Common myeloid progenitor, CD34-positive (primary cell): ENCODE measurements at regions not wholly inside any gene's neighbourhood (a gene's known extent, or its start where the extent isn't known, plus 50 kb on each side); places are given as distances from the start of the nearest gene placed in this dataset.

ENCODE experiments used
- CTCF ChIA-PET: fragments of 350-600 bp; sonication (Branson Sonifier 250); formaldehyde crosslinking; loops from one replicate; lab custom pipeline; 2021; ENCODE audit warnings: antibody characterized with exemption; lab: Charles Lee
- POLR2A ChIA-PET: fragments of 350-600 bp; sonication (Branson Sonifier 250); formaldehyde crosslinking; loops from one replicate; lab custom pipeline; 2021; ENCODE audit warnings: antibody characterized with exemption; lab: Charles Lee
- DNase-seq, 3 donors: peaks; one replicate each; pipeline versions ENCODE4 v3.0.0 to v3.0.0-alpha.2; 2013
- H3K27ac ChIP-seq, 2 experiments: 1 replicate in 1 of 2; 2 replicates in 1 of 2; pipeline ENCODE4 v1.7.0; 2013; ENCODE audit warnings: inconsistent platforms in 2 of 2, low read length in 2 of 2, mild to moderate bottlenecking in 2 of 2, low read depth in 1 of 2, moderate library complexity in 1 of 2; ENCODE audit not compliant: severe bottlenecking in 2 of 2, insufficient read depth in 1 of 2, poor library complexity in 1 of 2
- H3K27me3 ChIP-seq, 5 experiments: replicated peaks in 2 of 5; 1 replicate in 3 of 5; 2 replicates in 2 of 5; pipeline versions ENCODE4 v1.6.1 to v1.7.0; 2013; ENCODE audit warnings: low read length in 4 of 5, mild to moderate bottlenecking in 2 of 5, moderate library complexity in 2 of 5, inconsistent platforms in 1 of 5; ENCODE audit not compliant: insufficient read depth in 5 of 5, control insufficient read depth in 4 of 5
- H3K36me3 ChIP-seq, 4 experiments: 1 replicate in 2 of 4; 2 replicates in 2 of 4; pipeline versions ENCODE4 v1.6.1 to v1.7.0; 2013; ENCODE audit warnings: low read length in 3 of 4, control low read depth in 1 of 4, mild to moderate bottlenecking in 1 of 4; ENCODE audit not compliant: control insufficient read depth in 4 of 4, insufficient read depth in 4 of 4
- H3K4me1 ChIP-seq, 4 experiments: 1 replicate in 3 of 4; 2 replicates in 1 of 4; pipeline versions ENCODE4 v1.6.1 to v1.7.1; 2013; ENCODE audit warnings: low read length in 3 of 4, mild to moderate bottlenecking in 3 of 4, control low read depth in 1 of 4, inconsistent platforms in 1 of 4, moderate library complexity in 1 of 4; ENCODE audit not compliant: control insufficient read depth in 4 of 4, insufficient read depth in 4 of 4; ENCODE audit errors: control extremely low read depth in 1 of 4
- H3K4me3 ChIP-seq, 7 experiments: 1 replicate in 4 of 7; 2 replicates in 3 of 7; pipeline versions ENCODE4 v1.5.1 to v1.7.0; 2013; ENCODE audit warnings: mild to moderate bottlenecking in 7 of 7, low read length in 6 of 7, moderate library complexity in 6 of 7, inconsistent platforms in 2 of 7, low read depth in 2 of 7, control low read depth in 1 of 7; ENCODE audit not compliant: insufficient read depth in 4 of 7, control insufficient read depth in 1 of 7; ENCODE audit errors: extremely low read depth in 1 of 7
- H3K9me3 ChIP-seq, 5 experiments: 1 replicate in 4 of 5; 2 replicates in 1 of 5; pipeline versions ENCODE4 v1.6.1 to v1.7.1; 2013; ENCODE audit warnings: low read length in 4 of 5, mild to moderate bottlenecking in 2 of 5, inconsistent platforms in 1 of 5, low read depth in 1 of 5, moderate library complexity in 1 of 5; ENCODE audit not compliant: control insufficient read depth in 4 of 5, insufficient read depth in 2 of 5; ENCODE audit errors: control extremely low read depth in 1 of 5
- WGBS: methylation state at CpG from one replicate; pipeline ENCODE4 v1.1.5; 2013; ENCODE audit not compliant: insufficient coverage; 5-methylcytosine and 5-hydroxymethylcytosine counted together

- no peak for DNase-seq
- no CpG with 5 or more reads among the region's 2 CpGs for WGBS
- ChIA-PET CTCF (no interaction called here), POLR2A (no interaction called here)
- H3K4me3 ChIP-seq: no peak overlapping the region
- no peaks in the 10 kb centered on the region for H3K4me1 ChIP-seq
- H3K27ac ChIP-seq: no peak overlapping the region
- H3K27me3 ChIP-seq: no peaks in the 10 kb centered on the region
- no peaks in the 10 kb centered on the region for H3K9me3 ChIP-seq
- H3K36me3 ChIP-seq: no peaks in the 10 kb centered on the region
Observed at GRCh38 chr4:57832083-57832482, 721.9 kb upstream of the IGFBP7 start.

GRCh38 chr4:57789666-57790065 lies 679.5 kb upstream of the IGFBP7 start:
- Histone ChIP-seq H3K9me3 (no peaks in the 10 kb centered on the region), H3K4me1 (no peaks in the 10 kb centered on the region), H3K4me3 (no peak overlapping the region), H3K36me3 (no peaks in the 10 kb centered on the region), H3K27ac (no peak overlapping the region), H3K27me3 (no peaks in the 10 kb centered on the region)
- ChIA-PET POLR2A (no interaction called here), CTCF (no interaction called here)
- WGBS: 67% methylated on average over 2 of the region's 2 CpGs
- DNase-seq: no peak

- H3K36me3 ChIP-seq: no peaks in the 10 kb centered on the region
- H3K27ac ChIP-seq: no peak overlapping the region
- POLR2A ChIA-PET: no interaction called here
- H3K4me1 ChIP-seq: no peaks in the 10 kb centered on the region
- no peak overlapping the region for H3K4me3 ChIP-seq
- H3K27me3 ChIP-seq: no peaks in the 10 kb centered on the region
- no CpG with 5 or more reads among the region's 2 CpGs for WGBS
- DNase-seq: no peak
- no peaks in the 10 kb centered on the region for H3K9me3 ChIP-seq
- CTCF ChIA-PET: no interaction called here
Observed at GRCh38 chr4:57777876-57778275, 667.7 kb upstream of the IGFBP7 start.

- 80% methylated on average over 1 of the region's 3 CpGs for WGBS
- Histone ChIP-seq H3K4me1 (no peaks in the 10 kb centered on the region), H3K9me3 (no peaks in the 10 kb centered on the region), H3K27ac (no peak overlapping the region), H3K27me3 (no peaks in the 10 kb centered on the region), H3K36me3 (no peaks in the 10 kb centered on the region), H3K4me3 (no peak overlapping the region)
- ChIA-PET POLR2A (no interaction called here), CTCF (no interaction called here)
- no peak for DNase-seq
Observed at GRCh38 chr4:57774681-57775080, 664.5 kb upstream of the IGFBP7 start.

GRCh38 chr4:57774171-57774570 lies 664.0 kb upstream of the IGFBP7 start:
- DNase-seq: no peak
- Histone ChIP-seq H3K4me1 (no peaks in the 10 kb centered on the region), H3K36me3 (no peaks in the 10 kb centered on the region), H3K27ac (no peak overlapping the region), H3K27me3 (no peaks in the 10 kb centered on the region), H3K9me3 (no peaks in the 10 kb centered on the region), H3K4me3 (no peak overlapping the region)
- ChIA-PET CTCF (no interaction called here), POLR2A (no interaction called here)

GRCh38 chr4:57766341-57766740 lies 656.2 kb upstream of the IGFBP7 start:
- no peak for DNase-seq
- POLR2A ChIA-PET: no interaction called here
- Histone ChIP-seq H3K9me3 (no peaks in the 10 kb centered on the region), H3K4me3 (no peak overlapping the region), H3K27ac (no peak overlapping the region), H3K27me3 (no peaks in the 10 kb centered on the region), H3K4me1 (peaks cover 0 to 6% (median 0%) of the 10 kb centered on the region in 4 experiments), H3K36me3 (no peaks in the 10 kb centered on the region)
- CTCF ChIA-PET: no interaction called here
- 100% methylated on average over 1 of the region's 1 CpG for WGBS

- H3K27ac ChIP-seq: no peak overlapping the region
- no peaks in the 10 kb centered on the region for H3K27me3 ChIP-seq
- no peaks in the 10 kb centered on the region for H3K36me3 ChIP-seq
- DNase-seq: no peak
- H3K4me3 ChIP-seq: no peak overlapping the region
- H3K9me3 ChIP-seq: no peaks in the 10 kb centered on the region
- peaks cover 0 to 6% (median 0%) of the 10 kb centered on the region in 4 experiments for H3K4me1 ChIP-seq
- WGBS: 98% methylated on average over 5 of the region's 5 CpGs
- ChIA-PET CTCF (no interaction called here), POLR2A (interaction anchor here (0.6 kb wide), 1 partner anchor 9 kb away, joined by 3 read pairs; no protein-coding TSS in a partner anchor)
Observed at GRCh38 chr4:57764856-57765255, 654.7 kb upstream of the IGFBP7 start.
